ENCODE measurements at regions not wholly inside any gene's neighbourhood (a gene's known extent, or its start where the extent isn't known, plus 50 kb on each side); places are given as distances from the start of the nearest gene placed in this dataset.
A peak's percentile ranks its signal among the peaks of the same experiment; 100 is the strongest.

GRCh38 chr13:50222569-50223332 is 207.5 kb downstream of the KCNRG start (continued):
- TF ChIP-seq ZNF341 (tag by site-specific recombination; IDR thresholded peaks at IDR 0.05; ENCODE audit: low read depth) (peak; percentile 55), ZNF670 (tag by site-specific recombination; IDR thresholded peaks at IDR 0.05; ENCODE audit: low read depth) (no peak), ZNF629 (tag by site-specific recombination; IDR thresholded peaks at IDR 0.05) (0 out of 2 replicates have a peak, but pooled peaks have one; percentile 35), ZNF398 (tag by site-specific recombination; IDR thresholded peaks at IDR 0.05) (no peak), ZNF157 (tag by site-specific recombination; IDR thresholded peaks at IDR 0.05) (no peak), ZNF19 (tag by site-specific recombination; IDR thresholded peaks at IDR 0.05; ENCODE audit: low read depth) (no peak), PATZ1 (tag by site-specific recombination; IDR thresholded peaks at IDR 0.05) (no peak), ZNF202 (tag by site-specific recombination; IDR thresholded peaks at IDR 0.05; ENCODE audit: borderline replicate concordance) (no peak), ZFP37 (tag by site-specific recombination; IDR thresholded peaks at IDR 0.05) (0 out of 2 replicates have a peak, but pooled peaks have one; percentile 48), BCL11A (tag by site-specific recombination; IDR thresholded peaks at IDR 0.05; ENCODE audit: low read depth) (no peak), GLIS2 (tag by site-specific recombination; IDR thresholded peaks at IDR 0.05) (no peak), ZNF658 (tag by site-specific recombination; IDR thresholded peaks at IDR 0.05) (no peak), ZNF114 (tag by site-specific recombination; IDR thresholded peaks at IDR 0.05) (no peak), HOXC10 (CRISPR knock-in tag; IDR thresholded peaks at IDR 0.05) (no peak), ZBTB8A (tag by site-specific recombination; IDR thresholded peaks at IDR 0.05) (peak; percentile 56), SCRT1 (tag by site-specific recombination; IDR thresholded peaks at IDR 0.05; ENCODE audit: borderline replicate concordance) (no peak), ZNF555 (tag by site-specific recombination; conservative IDR thresholded peaks at IDR 0.05) (no peak), ZNF654 (tag by site-specific recombination; IDR thresholded peaks at IDR 0.05; ENCODE audit: low read depth) (no peak), ZNF530 (tag by site-specific recombination; IDR thresholded peaks at IDR 0.05; ENCODE audit: low read depth) (no peak), RBAK (tag by site-specific recombination; IDR thresholded peaks at IDR 0.05) (no peak)
- TF ChIP-seq, protein P1, sequence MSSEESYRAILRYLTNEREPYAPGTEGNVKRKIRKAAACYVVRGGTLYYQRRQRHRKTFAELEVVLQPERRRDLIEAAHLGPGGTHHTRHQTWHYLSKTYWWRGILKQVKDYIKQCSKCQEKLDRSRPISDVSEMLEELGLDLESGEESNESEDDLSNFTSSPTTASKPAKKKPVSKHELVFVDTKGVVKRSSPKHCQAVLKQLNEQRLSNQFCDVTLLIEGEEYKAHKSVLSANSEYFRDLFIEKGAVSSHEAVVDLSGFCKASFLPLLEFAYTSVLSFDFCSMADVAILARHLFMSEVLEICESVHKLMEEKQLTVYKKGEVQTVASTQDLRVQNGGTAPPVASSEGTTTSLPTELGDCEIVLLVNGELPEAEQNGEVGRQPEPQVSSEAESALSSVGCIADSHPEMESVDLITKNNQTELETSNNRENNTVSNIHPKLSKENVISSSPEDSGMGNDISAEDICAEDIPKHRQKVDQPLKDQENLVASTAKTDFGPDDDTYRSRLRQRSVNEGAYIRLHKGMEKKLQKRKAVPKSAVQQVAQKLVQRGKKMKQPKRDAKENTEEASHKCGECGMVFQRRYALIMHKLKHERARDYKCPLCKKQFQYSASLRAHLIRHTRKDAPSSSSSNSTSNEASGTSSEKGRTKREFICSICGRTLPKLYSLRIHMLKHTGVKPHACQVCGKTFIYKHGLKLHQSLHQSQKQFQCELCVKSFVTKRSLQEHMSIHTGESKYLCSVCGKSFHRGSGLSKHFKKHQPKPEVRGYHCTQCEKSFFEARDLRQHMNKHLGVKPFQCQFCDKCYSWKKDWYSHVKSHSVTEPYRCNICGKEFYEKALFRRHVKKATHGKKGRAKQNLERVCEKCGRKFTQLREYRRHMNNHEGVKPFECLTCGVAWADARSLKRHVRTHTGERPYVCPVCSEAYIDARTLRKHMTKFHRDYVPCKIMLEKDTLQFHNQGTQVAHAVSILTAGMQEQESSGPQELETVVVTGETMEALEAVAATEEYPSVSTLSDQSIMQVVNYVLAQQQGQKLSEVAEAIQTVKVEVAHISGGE (tag by site-specific recombination; conservative IDR thresholded peaks at IDR 0.05; ENCODE audit: low read depth) = no peak
- TF ChIP-seq, protein P2, sequence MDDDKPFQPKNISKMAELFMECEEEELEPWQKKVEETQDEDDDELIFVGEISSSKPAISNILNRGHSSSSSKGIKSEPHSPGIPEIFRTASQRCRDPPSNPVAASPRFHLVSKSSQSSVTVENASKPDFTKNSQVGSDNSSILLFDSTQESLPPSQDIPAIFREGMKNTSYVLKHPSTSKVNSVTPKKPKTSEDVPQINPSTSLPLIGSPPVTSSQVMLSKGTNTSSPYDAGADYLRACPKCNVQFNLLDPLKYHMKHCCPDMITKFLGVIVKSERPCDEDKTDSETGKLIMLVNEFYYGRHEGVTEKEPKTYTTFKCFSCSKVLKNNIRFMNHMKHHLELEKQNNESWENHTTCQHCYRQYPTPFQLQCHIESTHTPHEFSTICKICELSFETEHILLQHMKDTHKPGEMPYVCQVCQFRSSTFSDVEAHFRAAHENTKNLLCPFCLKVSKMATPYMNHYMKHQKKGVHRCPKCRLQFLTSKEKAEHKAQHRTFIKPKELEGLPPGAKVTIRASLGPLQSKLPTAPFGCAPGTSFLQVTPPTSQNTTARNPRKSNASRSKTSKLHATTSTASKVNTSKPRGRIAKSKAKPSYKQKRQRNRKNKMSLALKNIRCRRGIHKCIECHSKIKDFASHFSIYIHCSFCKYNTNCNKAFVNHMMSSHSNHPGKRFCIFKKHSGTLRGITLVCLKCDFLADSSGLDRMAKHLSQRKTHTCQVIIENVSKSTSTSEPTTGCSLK (tag by site-specific recombination; IDR thresholded peaks at IDR 0.05) = no peak
- TF ChIP-seq, protein P3, sequence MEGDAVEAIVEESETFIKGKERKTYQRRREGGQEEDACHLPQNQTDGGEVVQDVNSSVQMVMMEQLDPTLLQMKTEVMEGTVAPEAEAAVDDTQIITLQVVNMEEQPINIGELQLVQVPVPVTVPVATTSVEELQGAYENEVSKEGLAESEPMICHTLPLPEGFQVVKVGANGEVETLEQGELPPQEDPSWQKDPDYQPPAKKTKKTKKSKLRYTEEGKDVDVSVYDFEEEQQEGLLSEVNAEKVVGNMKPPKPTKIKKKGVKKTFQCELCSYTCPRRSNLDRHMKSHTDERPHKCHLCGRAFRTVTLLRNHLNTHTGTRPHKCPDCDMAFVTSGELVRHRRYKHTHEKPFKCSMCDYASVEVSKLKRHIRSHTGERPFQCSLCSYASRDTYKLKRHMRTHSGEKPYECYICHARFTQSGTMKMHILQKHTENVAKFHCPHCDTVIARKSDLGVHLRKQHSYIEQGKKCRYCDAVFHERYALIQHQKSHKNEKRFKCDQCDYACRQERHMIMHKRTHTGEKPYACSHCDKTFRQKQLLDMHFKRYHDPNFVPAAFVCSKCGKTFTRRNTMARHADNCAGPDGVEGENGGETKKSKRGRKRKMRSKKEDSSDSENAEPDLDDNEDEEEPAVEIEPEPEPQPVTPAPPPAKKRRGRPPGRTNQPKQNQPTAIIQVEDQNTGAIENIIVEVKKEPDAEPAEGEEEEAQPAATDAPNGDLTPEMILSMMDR (tag by site-specific recombination; IDR thresholded peaks at IDR 0.05) = no peak
- TF ChIP-seq, protein P4, sequence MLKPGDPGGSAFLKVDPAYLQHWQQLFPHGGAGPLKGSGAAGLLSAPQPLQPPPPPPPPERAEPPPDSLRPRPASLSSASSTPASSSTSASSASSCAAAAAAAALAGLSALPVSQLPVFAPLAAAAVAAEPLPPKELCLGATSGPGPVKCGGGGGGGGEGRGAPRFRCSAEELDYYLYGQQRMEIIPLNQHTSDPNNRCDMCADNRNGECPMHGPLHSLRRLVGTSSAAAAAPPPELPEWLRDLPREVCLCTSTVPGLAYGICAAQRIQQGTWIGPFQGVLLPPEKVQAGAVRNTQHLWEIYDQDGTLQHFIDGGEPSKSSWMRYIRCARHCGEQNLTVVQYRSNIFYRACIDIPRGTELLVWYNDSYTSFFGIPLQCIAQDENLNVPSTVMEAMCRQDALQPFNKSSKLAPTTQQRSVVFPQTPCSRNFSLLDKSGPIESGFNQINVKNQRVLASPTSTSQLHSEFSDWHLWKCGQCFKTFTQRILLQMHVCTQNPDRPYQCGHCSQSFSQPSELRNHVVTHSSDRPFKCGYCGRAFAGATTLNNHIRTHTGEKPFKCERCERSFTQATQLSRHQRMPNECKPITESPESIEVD (tag by site-specific recombination; IDR thresholded peaks at IDR 0.05) = peak; percentile 97
- TF ChIP-seq, protein P5, sequence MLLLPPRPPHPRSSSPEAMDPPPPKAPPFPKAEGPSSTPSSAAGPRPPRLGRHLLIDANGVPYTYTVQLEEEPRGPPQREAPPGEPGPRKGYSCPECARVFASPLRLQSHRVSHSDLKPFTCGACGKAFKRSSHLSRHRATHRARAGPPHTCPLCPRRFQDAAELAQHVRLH (tag by site-specific recombination; IDR thresholded peaks at IDR 0.05) = no peak

All from HEK293 (cell line).